Cardiac fibroblast (primary cell): ENCODE measurements at regions not wholly inside any gene's neighbourhood (a gene's known extent, or its start where the extent isn't known, plus 50 kb on each side); places are given as distances from the start of the nearest gene placed in this dataset.

Source experiments
- DNase-seq, 2 donors: peaks; one replicate each; pipeline versions ENCODE4 v3.0.0 to v3.0.0-alpha.2; 2010; ENCODE audit warnings: low read depth in 2 of 2
- H3K4me3 ChIP-seq, 2 donors: replicated peaks in 1 of 2; 1 replicate in 1 of 2; 2 replicates in 1 of 2; pipeline ENCODE4 v1.5.1; 2011; ENCODE audit warnings: low read depth in 2 of 2, low read length in 2 of 2, mild to moderate bottlenecking in 2 of 2, moderate library complexity in 1 of 2
- TF ChIP-seq, protein P1 (sequence below): IDR thresholded peaks from one replicate; pipeline ENCODE4 v1.5.1; 2011; ENCODE audit warnings: low read depth, mild to moderate bottlenecking, low read length, inconsistent platforms

- DNase-seq, result no peak
- TF ChIP-seq, protein P1, sequence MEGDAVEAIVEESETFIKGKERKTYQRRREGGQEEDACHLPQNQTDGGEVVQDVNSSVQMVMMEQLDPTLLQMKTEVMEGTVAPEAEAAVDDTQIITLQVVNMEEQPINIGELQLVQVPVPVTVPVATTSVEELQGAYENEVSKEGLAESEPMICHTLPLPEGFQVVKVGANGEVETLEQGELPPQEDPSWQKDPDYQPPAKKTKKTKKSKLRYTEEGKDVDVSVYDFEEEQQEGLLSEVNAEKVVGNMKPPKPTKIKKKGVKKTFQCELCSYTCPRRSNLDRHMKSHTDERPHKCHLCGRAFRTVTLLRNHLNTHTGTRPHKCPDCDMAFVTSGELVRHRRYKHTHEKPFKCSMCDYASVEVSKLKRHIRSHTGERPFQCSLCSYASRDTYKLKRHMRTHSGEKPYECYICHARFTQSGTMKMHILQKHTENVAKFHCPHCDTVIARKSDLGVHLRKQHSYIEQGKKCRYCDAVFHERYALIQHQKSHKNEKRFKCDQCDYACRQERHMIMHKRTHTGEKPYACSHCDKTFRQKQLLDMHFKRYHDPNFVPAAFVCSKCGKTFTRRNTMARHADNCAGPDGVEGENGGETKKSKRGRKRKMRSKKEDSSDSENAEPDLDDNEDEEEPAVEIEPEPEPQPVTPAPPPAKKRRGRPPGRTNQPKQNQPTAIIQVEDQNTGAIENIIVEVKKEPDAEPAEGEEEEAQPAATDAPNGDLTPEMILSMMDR, result no peak
- H3K4me3 ChIP-seq, result no peak overlapping the region
These were observed 179.6 kb upstream of the PHYHIPL start for GRCh38 chr10:58996866-58997265.

DNA sequence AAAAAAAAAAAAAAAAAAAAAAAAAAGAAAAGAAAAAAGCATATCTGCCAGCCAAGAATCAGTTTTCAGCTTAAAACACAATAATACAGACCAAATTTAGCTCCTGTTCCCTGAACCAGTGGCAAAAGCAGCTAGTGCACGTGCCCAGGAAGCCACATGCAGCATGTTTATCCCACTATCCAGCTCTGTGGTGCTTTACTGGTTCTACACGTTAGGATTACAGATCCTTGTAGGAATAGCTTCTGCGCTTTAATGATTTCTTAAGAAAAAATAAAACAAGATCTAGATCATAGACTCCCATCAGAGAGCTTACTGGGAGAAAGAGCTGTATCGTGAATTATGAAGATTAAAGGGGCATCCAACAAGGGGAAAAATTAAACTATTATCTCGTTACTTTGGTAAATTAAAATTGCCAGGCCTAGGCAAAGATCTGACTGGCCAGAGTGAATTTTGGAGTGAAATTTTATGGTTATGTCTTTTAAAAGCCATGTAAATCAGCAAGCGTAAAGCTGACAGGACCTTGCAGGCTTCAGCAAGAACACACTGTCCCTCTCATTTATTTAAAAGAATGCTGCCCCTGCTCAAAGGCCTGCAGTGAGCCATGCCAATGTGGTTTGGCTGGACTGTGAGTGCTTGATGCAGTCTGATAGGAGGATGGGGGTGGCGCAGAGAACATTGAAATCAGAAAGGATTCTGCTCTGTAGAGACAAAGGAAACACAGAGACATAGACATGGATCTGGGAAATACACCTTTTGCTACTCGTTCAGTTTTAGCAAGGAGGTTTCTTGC lies 177.3 kb upstream of the PHYHIPL start:
- peak in 1 of 2 donors; percentile 46 for DNase-seq
- H3K4me3 ChIP-seq, result no peak overlapping the region
- TF ChIP-seq, protein P1, result no peak

GRCh38 chr10:59000162-59000825 lies 176.1 kb upstream of the PHYHIPL start:
- no peak overlapping the region for H3K4me3 ChIP-seq
- TF ChIP-seq, protein P1, result no peak
- DNase-seq, result no peak

GRCh38 chr10:59002011-59002410 lies 174.4 kb upstream of the PHYHIPL start:
- TF ChIP-seq, protein P1, result no peak
- no peak overlapping the region for H3K4me3 ChIP-seq
- no peak for DNase-seq

- TF ChIP-seq, protein P1, result no peak
- no peak for DNase-seq
- no peak overlapping the region for H3K4me3 ChIP-seq
These were observed 173.2 kb upstream of the PHYHIPL start for GRCh38 chr10:59003203-59003602.

- no peak overlapping the region for H3K4me3 ChIP-seq
- TF ChIP-seq, protein P1, result no peak
- no peak for DNase-seq
These were observed 172.1 kb upstream of the PHYHIPL start for GRCh38 chr10:59004392-59004791.
